NCI-H2171 (cell line): ENCODE measurements at regions not wholly inside any gene's neighbourhood (a gene's known extent, or its start where the extent isn't known, plus 50 kb on each side); places are given as distances from the start of the nearest gene placed in this dataset.
"Not testable (repeated sequence)": the region's sequence is repeated elsewhere in the genome, so short reads cannot be mapped to it uniquely, and the experiment has no call there.

Source experiments
- DNase-seq: peaks from one replicate; lab custom pipeline; 2025; lab: John Stamatoyannopoulos, UW

DNA sequence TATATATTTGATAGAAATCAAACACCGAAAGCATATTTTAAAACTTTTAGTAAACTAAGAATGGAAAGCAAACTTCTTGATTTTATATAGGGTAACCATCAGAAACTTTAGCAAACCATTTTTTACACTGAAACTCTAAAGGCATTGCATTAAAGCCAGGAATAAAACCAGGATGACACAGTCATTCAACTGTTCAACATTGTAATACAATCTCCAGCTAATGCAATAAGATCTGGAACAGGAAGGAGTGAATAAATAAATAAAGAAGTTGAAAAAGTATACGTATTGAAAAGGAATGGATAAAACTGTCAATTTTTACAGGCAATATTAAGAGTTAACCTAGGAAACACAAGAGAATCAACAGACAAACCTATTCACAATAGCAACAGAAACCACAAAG lies 181.9 kb upstream of the TTC14 start:
- no peak for DNase-seq

- DNase-seq: no peak
Observed at GRCh38 chr3:180420804-180421203, 181.2 kb upstream of the TTC14 start.

- DNase-seq: no peak
Observed at GRCh38 chr3:180421221-180421620, 180.7 kb upstream of the TTC14 start.

DNA sequence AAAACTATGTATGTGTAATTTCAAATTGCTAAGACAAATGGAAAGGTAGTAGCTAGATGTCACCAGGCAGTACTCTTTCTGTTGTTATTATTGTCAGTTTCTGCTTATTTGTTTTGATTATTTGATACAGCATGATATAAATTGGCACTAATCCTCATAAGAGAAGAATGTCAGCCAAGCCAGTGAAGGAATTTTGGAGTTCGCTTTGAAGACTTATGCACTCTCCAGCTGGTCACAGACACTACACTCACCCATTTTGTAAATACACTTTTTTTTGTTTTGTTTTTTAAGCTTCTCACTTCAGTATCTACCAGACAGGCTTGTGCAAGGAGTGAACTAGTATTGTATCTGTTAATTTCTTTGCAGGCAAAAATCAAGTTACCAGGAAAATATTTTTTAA lies 180.2 kb upstream of the TTC14 start:
- DNase-seq: no peak

DNA sequence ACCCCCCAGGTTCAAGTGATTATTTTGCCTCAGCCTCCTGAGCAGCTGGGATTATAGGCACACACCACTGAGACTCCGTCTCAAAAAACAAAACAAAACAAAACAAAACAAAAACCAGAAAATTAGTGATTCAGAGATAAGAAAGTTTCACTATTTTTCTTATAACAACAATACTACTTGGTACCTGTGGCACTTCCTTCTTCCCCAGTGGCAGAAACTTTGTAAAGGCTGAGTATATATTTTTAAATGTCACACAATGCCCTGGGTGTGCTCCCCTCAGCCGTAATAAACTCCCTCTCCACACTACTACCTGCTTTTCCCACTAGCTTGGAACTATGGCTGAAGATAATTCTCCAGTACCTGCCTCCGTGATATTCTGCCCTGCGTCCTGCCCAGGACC lies 177.7 kb upstream of the TTC14 start:
- DNase-seq: not testable (repeated sequence)

GRCh38 chr3:180430896-180431295 lies 171.1 kb upstream of the TTC14 start:
- no peak for DNase-seq

GRCh38 chr3:180433152-180433551 lies 168.8 kb upstream of the TTC14 start:
- no peak for DNase-seq

DNA sequence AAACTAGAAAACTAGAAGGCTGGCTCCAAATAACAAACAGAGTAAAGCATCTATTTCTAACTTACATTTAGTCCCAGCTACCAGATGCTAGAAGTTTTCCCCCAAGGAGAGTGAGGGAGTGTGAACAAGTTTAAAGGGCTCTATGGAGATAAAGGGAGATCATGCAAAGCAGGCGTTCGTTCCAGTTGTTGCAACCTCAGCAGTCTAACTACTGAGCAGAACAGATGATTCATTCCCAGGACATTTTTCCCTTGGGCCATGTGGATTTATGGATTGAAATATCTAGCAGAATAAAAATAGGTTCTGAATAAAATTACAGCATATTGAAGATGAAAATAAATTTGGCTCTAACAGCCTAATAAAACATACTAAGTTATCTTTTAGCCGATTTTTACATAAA lies 154.8 kb upstream of the TTC14 start:
- DNase-seq: no peak

DNA sequence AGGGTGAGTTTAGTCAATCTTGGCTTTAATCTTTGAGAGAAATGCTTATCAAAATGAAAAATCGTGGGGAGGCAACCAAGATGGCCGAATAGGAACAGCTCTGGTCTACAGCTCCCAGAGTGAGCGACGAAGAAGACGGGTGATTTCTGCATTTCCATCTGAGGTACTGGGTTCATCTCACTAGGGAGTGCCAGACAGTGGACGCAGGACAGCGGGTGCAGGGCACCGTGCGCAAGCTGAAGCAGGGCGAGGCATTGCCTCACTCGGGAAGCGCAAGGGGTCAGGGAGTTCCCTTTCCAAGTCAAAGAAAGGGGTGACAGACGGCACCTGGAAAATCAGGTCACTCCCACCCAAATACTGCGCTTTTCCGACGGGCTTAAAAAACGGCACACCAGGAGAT lies 153.6 kb upstream of the TTC14 start:
- DNase-seq: not testable (repeated sequence)

DNA sequence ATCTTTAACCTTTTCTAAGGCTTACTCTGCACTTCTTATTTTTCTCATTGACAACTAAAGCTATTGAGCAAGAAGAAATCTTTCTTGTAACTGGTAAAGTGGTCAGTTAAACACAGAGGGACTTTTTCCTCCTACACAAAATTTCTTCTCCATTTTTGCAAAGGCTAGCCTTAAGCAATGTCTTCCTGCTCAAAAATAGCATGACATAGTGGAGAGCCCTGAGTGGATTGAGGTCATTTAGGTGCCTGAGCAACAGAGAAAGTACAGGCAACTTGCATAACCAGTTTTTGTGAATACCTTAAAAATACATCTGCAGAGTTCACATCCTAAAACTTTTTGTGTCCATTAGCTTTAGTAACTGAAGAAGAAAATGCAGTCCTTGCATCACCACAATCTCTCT lies 144.7 kb upstream of the TTC14 start:
- no peak for DNase-seq

- no peak for DNase-seq
Observed at GRCh38 chr3:180466401-180467011, 135.5 kb upstream of the TTC14 start.

DNA sequence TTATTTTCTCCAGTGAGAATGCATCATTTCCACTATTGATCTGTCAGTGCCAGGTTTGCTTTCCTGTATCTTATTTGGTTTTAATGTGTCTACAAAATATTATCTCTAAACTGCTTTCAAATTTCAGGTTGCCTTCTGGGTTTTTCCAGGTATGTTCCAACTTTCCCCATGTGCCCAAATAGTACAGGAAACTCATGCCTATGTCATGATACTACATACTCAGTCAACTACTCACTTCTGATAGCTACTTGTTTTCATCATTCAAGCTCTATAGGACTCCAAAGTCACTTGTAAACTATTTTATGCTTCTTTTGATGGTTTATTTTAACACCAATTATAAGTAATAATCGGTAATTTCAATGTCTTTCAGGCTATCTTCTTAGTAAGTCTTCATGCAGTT lies 134.8 kb upstream of the TTC14 start:
- no peak for DNase-seq

DNA sequence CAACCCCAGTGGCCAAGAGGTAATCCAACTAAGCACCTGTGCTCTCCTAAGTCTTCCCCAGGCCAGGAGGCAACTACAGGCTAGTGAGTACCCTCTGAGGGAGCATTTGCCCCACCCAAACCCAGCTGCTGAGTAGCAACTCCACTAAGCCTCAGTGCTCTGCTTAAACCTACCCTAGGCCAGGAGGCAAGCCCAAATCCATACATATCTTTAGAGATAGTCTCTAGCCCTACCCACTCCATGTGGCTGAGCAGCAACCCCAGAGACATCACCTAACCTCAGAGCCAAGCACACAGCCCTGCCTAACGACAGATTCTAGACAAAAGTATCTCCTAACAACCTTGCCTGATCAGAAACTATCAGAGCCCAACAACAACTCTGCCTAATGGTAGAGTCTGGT lies 132.8 kb upstream of the TTC14 start:
- DNase-seq: no peak

DNA sequence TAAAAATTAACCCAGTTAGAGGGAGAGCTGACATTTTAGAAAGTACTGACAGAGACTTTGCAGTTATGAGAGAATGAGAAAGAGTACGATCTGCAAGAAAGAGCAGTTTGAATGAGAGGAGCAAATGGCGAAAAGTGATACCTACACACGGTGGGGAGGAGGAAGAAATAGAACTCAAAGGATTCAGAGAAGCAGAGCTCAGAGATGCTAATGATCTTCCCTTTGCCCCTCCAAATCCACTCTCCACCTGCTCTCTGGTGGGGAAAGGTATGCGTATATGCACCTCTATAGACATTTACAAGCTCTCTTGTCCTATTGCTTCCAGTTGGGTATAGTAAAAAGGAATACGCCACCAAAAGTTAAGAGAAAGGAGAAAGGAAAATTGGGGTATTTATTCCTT lies 123.3 kb upstream of the TTC14 start:
- DNase-seq: no peak

- no peak for DNase-seq
Observed at GRCh38 chr3:180492047-180492446, 109.9 kb upstream of the TTC14 start.

GRCh38 chr3:180496995-180497394 lies 105.0 kb upstream of the TTC14 start:
- no peak for DNase-seq

DNA sequence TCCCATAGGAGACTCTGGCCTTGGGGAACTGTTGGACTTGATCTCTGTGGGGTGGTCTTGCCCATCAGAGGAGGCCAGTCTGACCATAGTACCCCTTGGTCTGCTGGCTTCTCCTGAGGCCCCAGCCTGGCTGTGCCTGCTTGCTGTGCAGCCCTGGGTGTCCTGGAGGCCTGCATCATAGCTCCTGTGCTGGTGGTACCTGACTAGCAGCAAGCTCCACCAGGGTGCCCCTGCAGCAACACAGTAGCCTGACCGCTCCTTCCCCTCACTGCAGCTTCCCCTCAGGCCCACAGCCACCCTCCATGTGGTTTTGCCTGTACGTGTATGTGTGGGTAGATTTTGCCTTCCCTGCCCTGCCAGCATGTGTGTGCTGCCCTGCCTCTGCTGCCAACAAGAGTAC lies 85.6 kb upstream of the TTC14 start:
- no peak for DNase-seq

DNA sequence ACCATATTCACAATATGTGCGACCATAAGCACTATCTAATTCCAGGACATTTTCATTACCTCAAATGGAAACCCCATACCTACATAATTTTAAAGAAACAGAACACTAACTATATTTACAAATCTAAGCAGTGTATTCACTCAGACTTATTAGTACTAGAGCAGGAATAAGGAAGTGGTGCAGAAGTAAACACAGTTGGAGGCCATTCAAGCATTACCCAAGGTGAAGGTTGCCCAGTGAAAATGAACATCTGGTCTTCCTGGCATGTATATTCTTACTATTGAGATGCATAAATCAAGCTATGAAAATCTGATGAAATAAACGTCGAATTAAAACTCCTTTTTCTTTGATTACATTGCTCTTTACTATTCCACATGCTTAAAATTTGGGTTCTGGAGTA lies 78.9 kb upstream of the TTC14 start:
- DNase-seq: no peak

DNA sequence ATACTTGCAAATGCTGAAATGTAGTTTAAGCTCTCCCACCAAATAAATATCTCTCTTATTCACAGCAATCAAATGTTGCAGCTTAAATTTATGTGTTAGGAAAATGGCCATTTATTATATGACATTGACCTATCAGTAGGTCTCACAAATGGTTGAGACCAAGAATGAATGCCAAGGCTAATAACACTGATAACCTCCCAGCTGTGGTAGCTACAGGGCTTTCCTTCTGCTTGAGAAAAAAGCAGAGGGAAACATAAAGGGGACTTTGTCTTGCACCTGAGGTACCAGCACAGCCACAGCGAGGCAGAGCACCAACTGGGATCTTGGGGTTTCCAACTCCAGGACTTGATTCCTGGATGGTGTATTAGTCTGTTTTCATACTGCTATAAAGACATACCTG lies 73.1 kb upstream of the TTC14 start:
- no peak for DNase-seq

GRCh38 chr3:180529778-180530177 lies 72.2 kb upstream of the TTC14 start:
- DNase-seq: no peak

DNA sequence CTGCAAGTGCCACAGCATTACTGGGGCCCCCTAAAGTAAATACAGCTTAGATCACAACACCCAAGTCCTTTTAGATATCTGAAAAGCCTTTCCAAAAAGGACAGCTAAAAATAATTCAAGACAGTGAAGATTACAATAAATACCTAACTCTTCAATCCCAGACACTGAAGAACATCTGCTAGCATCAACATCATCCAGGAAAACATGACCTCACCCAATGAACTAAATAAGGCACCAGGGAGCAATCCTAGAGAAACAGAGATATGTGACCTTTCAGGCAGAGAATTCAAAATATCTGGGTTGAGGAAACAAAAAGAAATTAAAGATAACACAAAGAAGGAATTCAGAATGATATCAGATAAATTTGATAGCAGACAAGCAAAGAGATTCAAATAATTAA lies 71.7 kb upstream of the TTC14 start:
- DNase-seq: no peak

DNA sequence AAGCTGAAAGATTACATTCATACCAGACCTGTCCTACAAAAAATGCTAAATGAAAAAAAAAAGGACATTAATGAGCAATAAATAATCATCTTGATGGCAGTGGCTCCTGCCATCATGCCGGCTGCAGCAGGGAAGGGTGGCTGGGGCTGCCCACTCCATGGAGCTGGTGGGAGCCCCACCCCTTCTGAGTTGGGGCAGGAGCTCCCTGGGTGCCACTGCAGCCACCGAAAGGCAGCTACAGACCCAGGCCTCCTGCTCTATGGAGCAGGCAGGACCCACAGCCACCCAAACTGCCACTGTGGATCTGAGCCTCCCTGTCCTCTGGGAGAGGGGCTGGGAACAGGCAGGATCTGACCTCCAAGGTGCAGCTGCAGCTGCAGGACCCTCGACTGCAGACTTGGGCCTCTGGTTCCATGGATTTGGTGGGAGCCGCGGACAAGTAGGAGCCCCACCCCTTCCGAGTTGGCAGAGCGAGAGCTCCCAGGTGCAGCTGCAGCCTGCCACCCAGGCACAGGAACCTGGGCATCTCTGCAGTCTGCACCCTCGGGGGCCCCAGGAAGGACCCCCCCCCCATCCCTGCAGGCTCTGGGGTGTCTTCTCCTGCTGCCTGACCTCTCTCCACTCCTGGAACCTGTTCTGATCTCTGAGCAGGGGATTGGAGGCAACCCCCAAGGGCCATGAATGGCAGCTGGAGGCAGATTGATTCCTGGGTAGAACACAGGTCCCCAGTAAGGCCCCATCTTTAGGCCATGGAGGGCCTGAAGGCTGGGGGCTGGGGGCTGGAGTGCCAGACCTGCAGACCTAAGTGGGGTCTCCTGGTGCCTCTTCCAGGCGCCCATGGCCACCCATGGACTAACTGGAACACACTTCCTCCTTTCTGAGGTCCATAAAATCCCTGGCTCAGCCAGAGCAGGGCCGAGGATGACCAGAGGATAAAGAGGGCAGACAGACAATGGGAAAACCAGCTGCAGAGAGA lies 70.4 kb upstream of the TTC14 start:
- no peak for DNase-seq

- no peak for DNase-seq
Observed at GRCh38 chr3:180534828-180535227, 67.1 kb upstream of the TTC14 start.

DNA sequence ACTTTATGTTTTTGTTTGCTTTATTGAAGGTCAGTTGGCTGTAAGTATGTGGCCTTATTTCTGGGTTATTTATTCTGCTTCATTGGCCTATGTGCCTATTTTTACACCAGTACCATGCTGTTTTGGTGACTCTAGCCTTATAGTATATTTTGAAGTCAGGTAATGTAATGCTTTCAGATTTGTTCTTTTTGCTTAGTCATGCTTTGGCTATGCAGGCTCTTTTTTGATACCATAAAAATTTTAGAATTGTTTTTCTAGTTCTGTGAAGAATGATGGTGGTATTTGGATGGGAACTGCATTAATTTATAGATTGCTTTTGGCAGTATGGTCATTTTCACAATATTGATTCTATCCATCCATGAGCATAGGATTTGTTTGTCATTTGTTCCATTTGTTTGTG lies 63.5 kb upstream of the TTC14 start:
- no peak for DNase-seq
